ENCODE measurements at regions not wholly inside any gene's neighbourhood (a gene's known extent, or its start where the extent isn't known, plus 50 kb on each side); places are given as distances from the start of the nearest gene placed in this dataset.
"Not testable (repeated sequence)": the region's sequence is repeated elsewhere in the genome, so short reads cannot be mapped to it uniquely, and the experiment has no call there.

DNA sequence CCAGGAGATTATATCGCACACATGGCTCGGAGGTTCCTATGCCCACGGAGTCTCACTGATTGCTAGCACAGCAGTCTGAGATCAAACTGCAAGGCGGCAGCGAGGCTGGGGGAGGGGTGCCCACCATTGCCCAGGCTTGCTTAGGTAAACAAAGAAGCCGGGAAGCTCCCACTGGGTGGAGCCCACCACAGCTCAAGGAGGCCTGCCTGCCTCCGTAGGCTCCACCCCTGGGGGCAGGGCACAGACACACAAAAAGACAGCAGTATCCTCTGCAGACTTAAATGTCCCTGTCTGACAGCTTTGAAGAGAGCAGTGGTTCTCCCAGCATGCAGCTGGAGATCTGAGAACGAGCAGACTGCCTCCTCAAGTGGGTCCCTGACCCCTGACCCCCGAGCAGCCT is 112.0 kb upstream of the NDST3 start:
- not testable (repeated sequence) for TF ChIP-seq EP300 (IDR thresholded peaks at IDR 0.05; ENCODE audit: low read depth); POLR2AphosphoS5 (IDR thresholded peaks at IDR 0.05)

Data from transverse colon (tissue), 3 donors.